Type B pancreatic cell (in vitro differentiated cells): ENCODE measurements at regions not wholly inside any gene's neighbourhood (a gene's known extent, or its start where the extent isn't known, plus 50 kb on each side); places are given as distances from the start of the nearest gene placed in this dataset.

Experiments
- DNase-seq: peaks from one replicate; pipeline ENCODE4 v3.0.0; 2021; ENCODE audit warnings: mixed read lengths; ENCODE audit not compliant: unreplicated experiment; ENCODE audit errors: extremely low spot score
- H3K27ac Mint-ChIP-seq: 2 replicates; pipeline ENCODE4 v1.8.0; 2021; ENCODE audit warnings: mild to moderate bottlenecking, mixed read lengths
- H3K27me3 Mint-ChIP-seq: 2 replicates; pipeline ENCODE4 v1.8.0; 2021; ENCODE audit warnings: mixed read lengths
- H3K36me3 Mint-ChIP-seq: 2 replicates; pipeline ENCODE4 v1.8.0; 2021; ENCODE audit warnings: mixed read lengths
- H3K4me1 Mint-ChIP-seq: one replicate; pipeline ENCODE4 v1.8.0; 2021; ENCODE audit warnings: mixed read lengths; ENCODE audit not compliant: unreplicated experiment
- H3K4me3 Mint-ChIP-seq: 2 replicates; pipeline ENCODE4 v1.8.0; 2021; ENCODE audit warnings: mild to moderate bottlenecking, mixed read lengths
- H3K9me3 Mint-ChIP-seq: 2 replicates; pipeline ENCODE4 v1.8.0; 2021; ENCODE audit warnings: mixed read lengths
- CTCF ChIP-seq: fragments of 200-600 bp; sonication (generic); conservative IDR thresholded peaks from 2 replicates; pipeline ENCODE4 v1.5.0; 2021; ENCODE audit warnings: antibody characterized with exemption, mild to moderate bottlenecking

- H3K27ac Mint-ChIP-seq, result no peak overlapping the region
- no peaks in the 10 kb centered on the region for H3K9me3 Mint-ChIP-seq
- peaks cover 3% of the 10 kb centered on the region for H3K27me3 Mint-ChIP-seq
- H3K4me1 Mint-ChIP-seq, result peaks cover 11% of the 10 kb centered on the region
- no peak overlapping the region for H3K4me3 Mint-ChIP-seq
- H3K36me3 Mint-ChIP-seq, result no peaks in the 10 kb centered on the region
- no peak for TF ChIP-seq CTCF
- no peak for DNase-seq
Observed at GRCh38 chr12:115824936-115825602, 452.4 kb downstream of the MED13L start.

DNA sequence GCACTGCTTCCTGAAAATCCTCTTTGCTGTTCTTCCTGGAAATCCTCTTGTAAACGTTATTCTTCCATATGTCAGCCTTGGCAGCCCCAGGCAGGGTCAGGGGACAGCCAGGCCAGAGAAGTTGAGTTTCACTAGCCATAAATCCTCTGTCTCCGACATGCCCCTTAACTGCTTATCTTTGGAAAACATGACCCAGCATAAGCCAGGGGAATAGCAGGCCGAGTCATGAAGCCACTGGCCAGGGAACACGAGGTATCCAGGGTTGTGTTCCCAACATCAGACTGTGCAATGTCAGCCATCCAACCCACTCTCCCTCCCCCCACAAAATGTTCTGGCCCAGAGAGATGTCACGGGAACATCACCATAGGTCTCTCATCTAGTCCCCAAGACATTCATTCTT lies 453.9 kb downstream of the MED13L start:
- peak overlapping the region; percentile 9 for H3K4me3 Mint-ChIP-seq
- no peak for DNase-seq
- H3K4me1 Mint-ChIP-seq, result peaks cover 11% of the 10 kb centered on the region
- H3K9me3 Mint-ChIP-seq, result no peaks in the 10 kb centered on the region
- TF ChIP-seq CTCF, result no peak
- no peaks in the 10 kb centered on the region for H3K36me3 Mint-ChIP-seq
- H3K27me3 Mint-ChIP-seq, result peaks cover 7% of the 10 kb centered on the region
- no peak overlapping the region for H3K27ac Mint-ChIP-seq

- Mint-ChIP-seq H3K9me3 (no peaks in the 10 kb centered on the region), H3K4me1 (peaks cover 20% of the 10 kb centered on the region), H3K4me3 (no peak overlapping the region), H3K27ac (no peak overlapping the region), H3K27me3 (peaks cover 10% of the 10 kb centered on the region), H3K36me3 (no peaks in the 10 kb centered on the region)
- no peak for DNase-seq
- TF ChIP-seq CTCF, result no peak
Observed at GRCh38 chr12:115820656-115821055, 456.8 kb downstream of the MED13L start.

DNA sequence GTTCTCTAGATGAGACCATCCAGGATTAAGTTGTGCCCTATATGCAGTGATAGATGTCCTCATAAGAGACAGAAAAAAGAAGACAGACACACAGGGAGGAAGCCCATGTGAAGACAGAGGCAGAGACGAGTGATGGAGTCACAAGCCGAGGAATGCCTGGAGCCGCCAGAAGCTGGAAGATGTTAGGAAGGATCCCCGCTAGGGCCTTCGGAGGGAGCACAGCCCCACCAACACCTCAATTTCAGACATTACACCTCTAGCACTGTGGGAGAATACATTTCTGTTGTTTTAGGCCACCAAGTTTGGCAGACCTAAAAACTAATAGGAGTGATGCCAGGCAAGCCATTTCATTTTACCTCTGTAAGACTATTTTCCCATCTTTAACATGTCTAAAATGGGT lies 458.5 kb downstream of the MED13L start:
- DNase-seq, result no peak
- H3K27me3 Mint-ChIP-seq, result peaks cover 10% of the 10 kb centered on the region
- H3K27ac Mint-ChIP-seq, result no peak overlapping the region
- no peak overlapping the region for H3K4me3 Mint-ChIP-seq
- TF ChIP-seq CTCF, result no peak
- H3K4me1 Mint-ChIP-seq, result peaks cover 16% of the 10 kb centered on the region
- no peaks in the 10 kb centered on the region for H3K36me3 Mint-ChIP-seq
- H3K9me3 Mint-ChIP-seq, result no peaks in the 10 kb centered on the region

GRCh38 chr12:115817389-115817788 lies 460.1 kb downstream of the MED13L start:
- peaks cover 14% of the 10 kb centered on the region for H3K27me3 Mint-ChIP-seq

More at GRCh38 chr12:115817389-115817788, 460.1 kb downstream of the MED13L start:
- DNase-seq, result no peak
- peaks cover 4% of the 10 kb centered on the region for H3K36me3 Mint-ChIP-seq
- TF ChIP-seq CTCF, result no peak
- no peak overlapping the region for H3K27ac Mint-ChIP-seq
- H3K9me3 Mint-ChIP-seq, result peaks cover 6% of the 10 kb centered on the region
- peaks cover 8% of the 10 kb centered on the region for H3K4me1 Mint-ChIP-seq
- no peak overlapping the region for H3K4me3 Mint-ChIP-seq
